ENCODE measurements at regions not wholly inside any gene's neighbourhood (a gene's known extent, or its start where the extent isn't known, plus 50 kb on each side); places are given as distances from the start of the nearest gene placed in this dataset.
"Not testable (repeated sequence)": the region's sequence is repeated elsewhere in the genome, so short reads cannot be mapped to it uniquely, and the experiment has no call there.

DNA sequence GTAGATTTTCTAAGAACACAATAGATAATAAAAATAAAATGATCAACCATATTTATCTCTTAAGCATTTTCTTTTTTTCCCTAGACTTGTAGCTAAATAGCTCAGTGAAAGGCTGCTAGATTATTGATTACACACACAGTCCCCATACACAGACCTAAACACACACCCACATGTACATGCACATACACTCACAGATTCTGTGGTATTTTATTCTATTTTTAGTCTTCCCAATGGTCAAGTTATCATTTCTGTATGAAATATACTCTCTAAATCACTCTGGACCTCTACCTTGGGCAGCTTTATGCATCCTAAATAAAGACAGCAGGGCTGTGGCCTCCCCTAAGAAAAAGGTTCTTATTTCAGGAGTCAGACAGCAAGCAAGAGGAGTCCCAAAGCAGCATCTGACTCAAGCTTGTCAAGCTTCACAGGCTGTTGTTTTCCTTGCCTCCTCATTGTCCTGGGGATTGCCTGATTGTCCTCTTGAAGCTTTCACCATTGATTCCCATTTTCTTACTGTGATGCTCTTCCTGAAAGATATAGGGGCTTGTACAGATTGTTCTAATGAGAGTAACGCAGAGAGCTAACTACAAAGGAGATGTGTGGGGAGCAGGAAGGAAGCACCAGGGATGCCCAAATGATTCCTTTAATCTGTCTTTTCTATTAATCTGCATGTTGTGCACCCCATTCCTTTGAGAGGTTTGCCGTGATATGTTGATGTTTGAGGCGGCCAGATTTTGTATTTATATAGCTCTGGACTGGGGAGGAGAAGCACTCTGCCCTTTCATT lies 986.5 kb downstream of the PCDH17 start:
- intact Hi-C loops (cut with micrococcal nuclease), result no loop called here

DNA sequence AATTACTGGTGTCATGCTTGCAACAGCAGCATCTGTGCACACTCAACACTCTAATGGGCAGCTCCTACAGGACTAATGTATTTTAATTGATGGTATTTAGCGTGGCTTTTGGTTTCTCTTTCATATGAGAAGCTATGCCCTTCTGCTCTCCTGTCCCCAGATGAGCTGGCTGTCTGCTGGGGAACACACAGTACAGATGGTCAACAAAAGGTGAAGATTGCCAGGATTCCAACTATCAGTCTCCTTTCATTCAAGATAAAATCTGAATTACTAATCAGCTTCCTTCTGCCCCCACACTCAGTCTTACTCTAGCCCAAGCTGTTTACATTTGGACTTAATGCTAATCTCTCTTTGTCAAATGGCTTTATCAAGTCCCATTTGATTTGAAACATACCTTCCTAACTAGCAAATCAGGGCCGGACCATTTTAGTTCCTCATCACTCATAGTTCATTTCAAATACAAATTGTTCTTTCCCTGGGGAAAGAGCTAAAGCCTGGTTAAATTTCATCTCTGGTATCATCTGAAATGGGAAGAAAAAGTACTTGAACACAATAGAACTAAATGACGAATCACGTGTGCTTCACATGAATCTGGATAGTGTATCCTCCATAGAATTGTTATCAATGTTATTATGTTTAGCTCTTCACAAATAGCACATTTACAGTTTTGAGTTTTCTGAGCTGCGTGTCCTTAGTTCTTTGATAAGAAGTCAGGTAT lies 988.0 kb downstream of the PCDH17 start:
- intact Hi-C loops (cut with micrococcal nuclease), result no loop called here

DNA sequence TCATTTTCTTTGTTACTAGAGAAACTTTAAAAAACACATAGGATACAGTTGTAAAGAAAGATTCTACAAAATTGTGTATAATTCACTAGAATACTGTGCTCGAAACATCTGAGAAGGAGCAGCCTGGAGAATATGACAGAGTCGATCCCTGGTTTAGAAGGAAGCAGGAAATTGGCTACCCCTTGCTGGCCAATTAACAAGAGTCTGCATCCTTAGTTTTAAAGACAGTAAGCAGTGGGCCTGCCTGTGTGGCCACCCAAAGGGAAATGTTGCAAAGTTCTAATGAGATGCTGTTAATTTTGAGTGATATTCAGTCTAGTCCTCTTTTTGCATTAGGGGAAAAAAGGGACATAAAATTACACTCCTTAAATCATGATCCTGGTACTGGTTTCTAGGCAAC lies 988.6 kb downstream of the PCDH17 start:
- intact Hi-C loops (cut with micrococcal nuclease), result no loop called here

DNA sequence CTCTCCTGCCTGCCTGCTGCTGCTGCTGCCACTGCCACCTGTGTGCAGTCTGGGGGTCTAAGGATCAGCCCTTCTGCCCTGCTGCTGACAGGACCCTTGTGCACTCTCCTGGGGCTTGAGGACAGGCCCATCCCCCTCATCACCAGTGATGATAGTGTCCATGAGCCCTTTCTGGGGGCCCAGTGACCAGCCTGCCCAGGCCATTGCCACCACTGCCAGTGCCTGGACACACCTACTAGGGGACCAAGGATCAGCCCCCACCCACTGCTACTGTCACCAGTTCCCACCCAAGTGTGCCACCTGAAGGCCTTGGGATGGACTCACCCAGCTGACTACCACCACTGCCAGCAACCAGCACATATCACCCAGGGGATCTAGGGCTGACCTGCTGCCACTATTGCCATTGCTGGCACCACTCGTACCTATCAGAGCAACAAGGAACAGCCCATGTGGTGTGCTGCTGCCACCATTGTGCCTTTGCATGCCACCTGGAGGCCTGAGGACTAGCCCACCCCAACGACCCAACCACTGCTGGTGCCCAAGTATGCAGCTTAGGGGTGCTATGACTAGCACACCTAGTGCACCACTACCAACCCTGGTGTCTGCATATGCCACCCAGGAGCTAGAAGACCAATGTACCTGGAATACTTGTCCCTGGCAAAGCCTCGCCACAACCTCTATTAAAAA lies 994.3 kb downstream of the PCDH17 start:
- intact Hi-C loops (cut with micrococcal nuclease), result no loop called here

DNA sequence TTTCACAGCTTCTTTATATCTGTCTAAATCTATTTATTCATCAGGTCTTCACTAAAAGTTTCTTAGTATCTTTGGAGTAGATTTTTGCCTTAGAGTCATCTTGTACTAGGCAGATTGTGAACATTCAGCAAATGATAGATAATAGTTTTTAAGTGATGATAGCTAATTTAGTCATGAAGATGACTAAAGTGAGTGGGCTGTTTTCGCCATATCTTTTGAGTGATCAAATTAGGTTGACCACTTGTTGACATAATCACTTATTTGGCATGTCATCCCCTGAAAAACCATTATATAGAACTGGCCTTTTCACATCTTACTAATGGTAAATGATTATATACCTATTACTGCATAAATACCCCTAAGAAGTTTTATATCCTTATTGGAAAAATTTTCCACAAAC lies 999.2 kb downstream of the PCDH17 start:
- intact Hi-C loops (cut with micrococcal nuclease), result no loop called here

DNA sequence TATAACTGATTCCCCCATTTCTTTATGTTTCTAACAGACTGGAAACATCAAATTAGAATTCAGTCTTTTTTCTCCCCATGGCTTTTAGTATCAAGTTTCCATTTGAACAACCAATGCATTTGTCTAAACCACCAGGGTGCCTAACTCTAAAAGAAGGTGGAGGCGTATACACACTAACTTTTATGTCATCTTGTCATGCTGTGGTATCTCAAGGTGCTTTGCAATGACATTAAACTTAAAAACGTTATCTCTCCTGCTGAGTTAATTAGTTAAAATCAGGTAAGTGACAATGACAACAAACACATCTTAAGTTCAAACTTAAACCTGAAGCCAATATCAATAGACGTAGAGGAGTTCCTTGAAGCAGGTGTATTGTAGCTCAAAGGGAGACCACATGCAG lies 1001.7 kb downstream of the PCDH17 start:
- intact Hi-C loops (cut with micrococcal nuclease), result no loop called here

DNA sequence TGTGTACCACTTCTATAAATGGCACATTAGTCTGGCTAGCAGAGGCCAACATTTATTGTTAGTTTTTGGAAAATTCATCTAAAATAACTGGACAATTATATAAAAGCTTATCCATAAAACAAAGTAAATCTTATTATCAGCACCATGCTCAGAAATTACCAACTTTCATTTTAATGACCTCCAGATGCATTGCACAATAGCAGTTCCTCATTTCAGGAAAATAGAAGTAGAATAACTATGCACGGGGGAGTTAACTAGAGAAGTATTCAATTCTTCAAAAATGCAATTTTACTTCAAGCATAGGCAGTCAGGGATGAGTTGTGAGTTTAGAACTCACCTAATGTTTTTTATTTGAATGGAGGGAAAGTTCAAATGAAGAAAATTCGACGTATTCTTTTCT lies 1023.5 kb downstream of the PCDH17 start:
- intact Hi-C loops (cut with micrococcal nuclease), result no loop called here

DNA sequence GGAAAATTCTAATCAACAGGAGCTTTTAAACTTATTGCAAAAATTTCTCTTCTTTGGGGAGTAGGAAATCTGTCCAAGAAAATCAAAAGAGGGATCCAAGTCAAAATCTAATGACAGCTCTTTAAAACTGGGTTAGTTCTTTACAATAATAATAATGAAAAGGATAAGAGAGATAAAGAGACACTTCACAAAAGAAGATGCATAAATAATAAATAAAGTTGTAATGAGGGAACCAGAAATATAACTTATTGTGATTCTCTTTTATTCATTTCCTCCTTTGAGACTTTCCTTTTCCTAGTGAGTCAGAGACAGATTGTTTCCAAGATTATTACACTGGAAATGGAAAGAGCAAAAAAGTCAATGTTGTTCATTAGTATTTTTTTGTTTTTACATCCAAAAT lies 1029.3 kb downstream of the PCDH17 start:
- intact Hi-C loops (cut with micrococcal nuclease), result no loop called here

DNA sequence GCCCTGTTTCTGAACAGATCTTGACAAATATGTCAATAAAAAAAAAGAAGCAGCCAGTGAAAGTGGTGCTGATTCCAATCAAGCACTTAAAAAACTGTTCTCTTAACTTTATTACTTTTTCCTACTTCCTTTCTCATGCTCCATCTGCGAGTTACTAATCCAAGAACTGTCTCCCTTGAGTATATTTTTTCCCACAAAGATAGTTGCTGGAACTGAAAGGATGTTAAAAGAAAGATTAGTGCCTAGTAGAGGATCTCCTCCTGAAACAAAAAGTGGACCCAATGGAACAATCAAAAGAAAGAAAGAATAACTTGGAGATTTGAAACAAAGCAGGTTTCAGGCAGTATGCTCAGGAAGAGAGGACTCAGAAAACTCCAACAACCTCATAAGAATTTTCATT lies 1034.8 kb downstream of the PCDH17 start:
- intact Hi-C loops (cut with micrococcal nuclease), result no loop called here

DNA sequence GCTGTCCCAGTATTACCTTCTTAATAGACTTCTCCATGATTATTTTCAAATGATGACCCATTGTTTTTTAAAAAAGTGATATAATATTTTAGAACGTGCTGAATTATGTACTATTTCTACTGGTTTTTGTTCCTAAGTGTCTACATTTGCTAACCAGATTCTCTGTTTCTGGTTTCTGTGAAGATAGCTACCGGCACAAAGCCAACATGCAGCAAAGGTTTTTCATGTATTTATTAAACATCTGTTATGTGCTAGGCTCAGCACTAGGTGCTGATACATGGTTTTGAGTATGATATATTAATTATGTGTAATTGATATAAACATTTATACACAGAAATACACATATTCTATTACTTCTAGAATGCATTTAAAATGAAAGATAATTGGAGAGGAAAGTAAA lies 1035.6 kb downstream of the PCDH17 start:
- intact Hi-C loops (cut with micrococcal nuclease), result no loop called here

DNA sequence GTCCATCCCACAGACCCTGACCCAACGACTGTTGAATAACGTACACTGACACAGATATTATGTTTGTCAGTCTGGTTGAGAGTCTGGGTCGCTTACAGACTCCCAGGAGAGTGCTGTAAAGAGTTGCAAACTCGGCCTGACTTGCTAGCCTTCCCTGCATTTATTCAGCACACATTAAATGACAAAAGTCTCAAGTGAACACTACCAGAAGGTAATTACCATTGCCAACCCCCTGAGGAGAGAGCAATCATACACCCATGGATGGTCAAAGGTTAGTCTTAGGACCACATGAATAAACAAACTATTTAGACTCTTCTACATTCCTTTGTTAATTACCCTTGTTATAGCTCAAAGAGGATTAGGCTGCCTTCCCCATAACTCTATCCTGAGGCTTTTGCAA lies 1048.6 kb downstream of the PCDH17 start:
- intact Hi-C loops (cut with micrococcal nuclease), result no loop called here

DNA sequence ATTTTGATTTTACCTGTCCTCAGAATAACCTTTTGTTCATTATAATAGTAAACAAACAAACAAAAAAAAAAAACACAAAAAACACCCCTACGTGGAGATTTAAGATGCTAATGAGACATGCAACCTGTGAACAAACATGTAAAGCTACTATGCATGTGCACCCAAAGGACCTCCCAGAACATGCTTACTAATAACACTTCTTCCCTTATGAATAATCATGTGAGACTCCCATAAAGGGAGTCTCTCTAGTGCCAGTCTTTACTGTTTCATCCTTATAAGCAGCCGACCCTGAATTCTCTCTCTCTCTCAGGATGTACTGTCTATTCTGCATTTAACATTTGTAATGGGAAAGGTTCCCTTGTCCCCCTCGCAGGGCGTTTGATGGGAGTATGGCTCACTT lies 1051.1 kb downstream of the PCDH17 start:
- intact Hi-C loops (cut with micrococcal nuclease), result no loop called here

DNA sequence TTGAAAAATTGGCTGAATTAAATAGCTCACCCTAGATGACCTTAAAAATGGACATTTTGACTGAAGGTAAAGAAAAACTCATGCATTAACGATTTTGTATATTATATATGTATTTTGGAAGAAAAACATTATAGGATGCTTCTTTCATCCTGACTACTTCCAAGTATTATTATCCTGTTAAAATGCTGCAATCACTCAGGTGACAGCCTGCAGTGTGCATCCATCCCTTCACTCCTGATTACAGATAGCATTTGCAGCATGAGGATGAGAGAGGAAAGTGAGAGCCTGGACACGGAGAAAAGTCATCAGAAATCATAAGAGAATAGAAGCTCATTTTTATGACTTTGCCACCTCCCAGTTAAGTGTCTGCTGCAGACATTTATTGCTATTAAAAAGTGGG lies 1055.6 kb downstream of the PCDH17 start:
- intact Hi-C loops (cut with micrococcal nuclease), result no loop called here

DNA sequence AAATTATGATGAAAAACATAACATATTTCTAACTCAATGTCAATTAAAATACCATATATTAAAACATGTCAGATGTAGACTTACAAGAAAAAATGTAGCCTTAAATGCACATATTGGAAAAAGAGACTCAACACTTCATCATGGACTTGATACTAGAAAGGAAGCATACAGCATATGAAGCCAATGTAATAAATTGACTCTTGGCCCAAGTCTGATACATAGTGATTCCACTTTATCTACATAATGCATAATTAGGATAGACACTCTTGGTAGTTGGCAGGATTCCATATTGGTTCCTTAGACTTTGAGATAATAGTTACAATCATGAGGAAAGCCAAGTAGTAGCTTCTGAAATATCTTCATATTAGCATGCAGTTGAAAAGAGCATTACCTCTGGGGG lies 1067.0 kb downstream of the PCDH17 start:
- intact Hi-C loops (cut with micrococcal nuclease), result no loop called here

DNA sequence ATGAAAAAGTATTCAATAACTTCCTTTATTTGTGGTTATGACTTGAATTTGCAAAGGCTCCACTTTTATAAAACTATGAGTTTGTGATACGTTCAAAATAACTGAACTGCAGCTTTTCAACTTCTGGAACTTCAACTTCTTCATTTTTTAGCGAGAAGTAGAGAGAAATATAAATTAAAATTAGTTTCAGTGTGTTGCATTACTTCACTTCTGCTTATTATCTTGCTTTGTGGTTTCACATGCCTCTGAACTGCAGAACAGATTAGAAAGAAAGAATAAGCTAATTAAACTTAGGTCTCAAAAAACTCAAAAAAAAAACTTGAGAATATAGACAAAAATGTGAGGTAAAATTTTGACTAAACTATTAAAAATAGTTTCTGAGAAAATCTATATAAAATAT lies 1073.4 kb downstream of the PCDH17 start:
- intact Hi-C loops (cut with micrococcal nuclease), result no loop called here

DNA sequence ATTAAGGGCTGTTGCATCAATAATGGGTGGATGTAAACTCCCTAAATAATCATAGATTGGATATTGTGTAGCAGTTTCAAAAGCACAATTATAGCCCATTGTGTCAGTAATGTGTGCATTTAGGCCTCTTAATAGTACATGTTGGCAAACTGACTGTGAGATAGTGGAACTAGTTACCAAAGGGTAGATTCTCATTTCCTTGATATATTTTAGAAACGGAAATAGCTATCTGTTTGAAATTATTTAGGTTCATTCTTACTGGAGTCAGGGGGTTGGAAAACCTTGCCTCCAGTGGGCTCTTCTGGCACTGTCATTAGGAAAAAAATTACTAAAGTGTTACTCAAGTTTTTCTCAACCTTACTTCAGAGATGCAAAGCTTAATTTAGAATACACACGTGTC lies 1074.9 kb downstream of the PCDH17 start:
- intact Hi-C loops (cut with micrococcal nuclease), result no loop called here

DNA sequence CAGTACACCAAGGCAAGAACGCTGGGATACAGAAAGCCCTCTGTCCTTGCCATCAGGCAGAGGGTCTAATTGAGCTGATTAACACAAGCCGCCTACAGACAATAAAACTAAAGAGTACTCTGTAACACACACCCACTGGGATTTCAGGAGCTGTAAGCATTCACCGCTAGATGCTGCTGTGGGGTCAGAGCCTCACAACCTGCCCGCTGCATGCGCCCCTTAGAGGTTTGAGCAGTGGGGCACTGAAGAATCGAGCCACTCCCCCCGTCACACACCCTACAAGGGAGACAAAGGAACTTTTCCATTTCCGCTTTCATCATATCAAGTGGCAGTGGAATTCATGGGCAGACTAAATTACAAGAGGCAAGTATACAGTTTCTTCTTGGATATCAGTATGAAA lies 1080.6 kb downstream of the PCDH17 start:
- intact Hi-C loops (cut with micrococcal nuclease), result no loop called here

DNA sequence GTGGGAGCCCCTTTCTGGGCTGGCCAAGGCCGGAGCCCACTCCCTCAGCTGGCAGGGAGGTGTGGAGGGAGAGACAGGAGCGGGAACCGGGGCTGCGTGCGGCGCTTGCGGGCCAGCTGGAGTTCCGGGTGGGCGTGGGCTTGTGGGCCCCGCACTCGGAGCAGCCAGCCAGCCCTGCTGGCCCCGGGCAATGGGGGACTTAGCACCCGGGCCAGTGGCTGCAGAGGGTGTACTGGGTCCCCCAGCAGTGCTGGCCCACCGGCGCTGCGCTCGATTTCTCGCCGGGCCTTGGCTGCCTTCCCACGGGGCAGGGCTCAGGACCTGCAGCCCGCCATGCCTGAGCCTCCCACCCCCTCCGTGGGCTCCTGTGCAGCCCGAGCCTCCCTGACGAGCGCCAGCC lies 1082.5 kb downstream of the PCDH17 start:
- intact Hi-C loops (cut with micrococcal nuclease), result not testable (repeated sequence)

DNA sequence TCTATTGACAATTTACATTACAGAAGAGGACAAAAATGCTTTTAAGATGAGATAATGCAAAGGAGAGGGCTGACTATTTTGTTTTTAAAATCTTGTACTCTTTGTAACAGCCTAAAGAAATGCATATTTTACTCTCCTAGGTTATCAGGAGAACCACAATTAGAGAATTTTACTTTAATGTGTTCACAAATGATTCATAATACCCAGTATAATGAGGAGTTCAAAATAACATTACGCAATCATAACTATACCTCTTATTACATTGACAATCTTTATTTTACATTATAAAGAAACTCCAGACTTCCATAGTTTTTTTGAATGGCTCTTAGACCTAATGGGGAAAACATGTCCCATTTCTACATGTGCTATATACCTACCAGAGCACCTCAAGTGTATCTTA lies 1089.7 kb downstream of the PCDH17 start:
- intact Hi-C loops (cut with micrococcal nuclease), result no loop called here

DNA sequence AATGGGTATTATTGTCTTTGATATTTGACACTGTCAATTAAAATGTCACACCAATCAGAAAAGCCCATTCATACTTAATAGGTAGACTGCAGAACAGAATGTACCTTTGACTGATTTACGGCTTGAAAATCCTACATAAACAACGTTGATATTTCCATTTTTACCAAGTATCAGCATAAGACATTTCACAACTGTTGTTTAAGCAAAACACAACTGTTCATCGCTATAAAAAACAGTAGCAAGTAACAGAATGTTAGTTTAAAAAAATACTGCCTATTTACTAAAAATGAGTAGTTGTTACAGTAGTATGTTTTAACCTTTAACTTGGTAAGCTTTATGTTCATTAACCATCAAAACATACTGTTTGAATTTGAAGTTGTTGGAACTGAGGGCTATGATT lies 1096.6 kb downstream of the PCDH17 start:
- intact Hi-C loops (cut with micrococcal nuclease), result no loop called here

DNA sequence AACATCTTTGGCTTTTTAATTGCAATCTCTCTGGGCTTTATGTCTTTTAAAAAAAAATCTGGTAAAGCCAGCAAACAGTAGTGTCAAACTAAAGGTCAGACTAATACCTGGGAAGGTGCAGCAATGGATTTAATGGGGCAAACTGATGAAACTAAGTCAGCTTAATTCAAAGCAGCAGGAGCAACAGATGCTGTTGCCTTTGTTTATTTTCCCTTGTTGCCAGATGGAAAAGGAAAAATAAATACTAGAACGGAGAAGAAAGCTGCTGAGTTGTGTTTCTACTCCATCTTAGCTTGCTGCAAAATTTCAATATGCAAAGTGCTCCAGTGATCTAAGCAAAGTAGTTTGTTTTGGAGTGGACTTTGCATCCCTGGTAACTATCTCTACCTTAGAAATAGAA lies 1097.8 kb downstream of the PCDH17 start:
- intact Hi-C loops (cut with micrococcal nuclease), result no loop called here

DNA sequence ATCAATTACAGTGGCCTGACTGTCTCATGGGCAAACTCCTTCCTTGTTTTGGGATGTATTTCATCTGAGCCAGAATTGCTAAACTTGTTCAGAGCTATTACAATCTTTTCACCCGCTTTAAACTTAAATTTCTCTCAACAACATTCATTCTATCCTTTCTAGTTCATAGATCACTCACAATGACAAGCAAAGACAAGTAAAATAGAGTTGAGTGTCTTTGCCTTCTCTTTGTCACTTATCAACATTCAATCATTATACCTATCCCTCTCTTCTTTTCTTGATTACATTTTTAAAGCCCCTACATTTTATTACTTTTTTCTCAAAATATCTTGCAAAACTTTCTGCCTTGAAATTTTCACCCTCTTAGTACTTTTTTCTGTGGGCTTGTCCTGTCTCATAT lies 1113.1 kb downstream of the PCDH17 start:
- intact Hi-C loops (cut with micrococcal nuclease), result no loop called here

DNA sequence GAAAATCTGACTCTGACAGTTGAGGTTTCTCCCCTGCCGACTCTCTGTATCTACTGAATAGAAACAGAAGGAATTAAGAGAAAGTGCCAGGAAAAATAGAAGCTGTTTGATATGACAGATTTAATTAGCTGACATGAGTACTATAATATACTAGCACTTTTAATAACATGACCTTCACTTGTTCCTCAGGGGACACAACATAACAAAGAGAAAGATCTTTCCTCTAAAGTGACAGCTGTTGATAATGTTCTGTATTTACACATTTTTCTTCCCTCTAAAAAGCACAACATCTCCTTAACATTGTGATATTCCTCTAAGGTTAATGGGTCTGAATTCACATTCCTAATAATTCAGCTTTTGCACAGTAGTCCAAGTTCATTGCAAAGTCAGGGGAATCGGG lies 1136.0 kb downstream of the PCDH17 start:
- intact Hi-C loops (cut with micrococcal nuclease), result no loop called here
